Naive B cell (primary cell): ENCODE measurements at regions not wholly inside any gene's neighbourhood (a gene's known extent, or its start where the extent isn't known, plus 50 kb on each side); places are given as distances from the start of the nearest gene placed in this dataset.
"Not testable (repeated sequence)": the region's sequence is repeated elsewhere in the genome, so short reads cannot be mapped to it uniquely, and the experiment has no call there.

Source experiments
- ATAC-seq, 2 donors: fragments of 150-1000 bp; cut with Tn5 transposase; 2 replicates each; pipeline ENCODE4 v1.10.0; 2021; ENCODE audit warnings: low read depth in 2 of 2, mild to moderate bottlenecking in 2 of 2, moderate library complexity in 2 of 2
- DNase-seq: peaks from one replicate; pipeline ENCODE4 v3.0.0; 2022
- H3K27ac Mint-ChIP-seq, 6 donors: one replicate each; pipeline ENCODE4 v1.8.0; 2020 to 2022; ENCODE audit warnings: mild to moderate bottlenecking in 6 of 6, mixed read lengths in 6 of 6, moderate library complexity in 5 of 6, inconsistent platforms in 2 of 6
- H3K27me3 Mint-ChIP-seq, 3 donors: one replicate each; pipeline ENCODE4 v1.8.0; 2021 to 2022; ENCODE audit warnings: mixed read lengths in 3 of 3, mild to moderate bottlenecking in 1 of 3
- H3K36me3 Mint-ChIP-seq, 2 donors: one replicate each; pipeline ENCODE4 v1.8.0; 2020 to 2022; ENCODE audit warnings: mixed read lengths in 2 of 2, inconsistent platforms in 1 of 2, mild to moderate bottlenecking in 1 of 2
- H3K4me1 Mint-ChIP-seq, 3 donors: one replicate each; pipeline ENCODE4 v1.8.0; 2020 to 2022; ENCODE audit warnings: mixed read lengths in 3 of 3, inconsistent platforms in 1 of 3, mild to moderate bottlenecking in 1 of 3, moderate library complexity in 1 of 3
- H3K4me3 Mint-ChIP-seq, 8 donors: one replicate each; pipeline ENCODE4 v1.8.0; 2020 to 2022; ENCODE audit warnings: mild to moderate bottlenecking in 8 of 8, mixed read lengths in 8 of 8, moderate library complexity in 8 of 8, inconsistent platforms in 2 of 8
- H3K9me3 Mint-ChIP-seq, 7 donors: one replicate each; pipeline ENCODE4 v1.8.0; 2020 to 2022; ENCODE audit warnings: mixed read lengths in 7 of 7, mild to moderate bottlenecking in 5 of 7, inconsistent platforms in 2 of 7, moderate library complexity in 1 of 7

- ATAC-seq, H3K4me1 Mint-ChIP-seq, H3K27ac Mint-ChIP-seq, H3K27me3 Mint-ChIP-seq, H3K36me3 Mint-ChIP-seq, H3K4me3 Mint-ChIP-seq, DNase-seq: not testable (repeated sequence)
- peaks cover 0 to 17% (median 10%) of the 10 kb centered on the region in 7 donors for H3K9me3 Mint-ChIP-seq
Measured at GRCh38 chr15:20339086-20339791, 202.4 kb downstream of the GOLGA6L6 start.

GRCh38 chr15:20338671-20339070 lies 202.9 kb downstream of the GOLGA6L6 start:
- H3K27ac Mint-ChIP-seq, H3K4me1 Mint-ChIP-seq, DNase-seq, H3K4me3 Mint-ChIP-seq, H3K27me3 Mint-ChIP-seq, H3K36me3 Mint-ChIP-seq, ATAC-seq: not testable (repeated sequence)
- peaks cover 0 to 17% (median 10%) of the 10 kb centered on the region in 7 donors for H3K9me3 Mint-ChIP-seq

- H3K36me3 Mint-ChIP-seq, H3K4me1 Mint-ChIP-seq: not testable (repeated sequence)
Measured at GRCh38 chr15:20337238-20337637, 204.4 kb downstream of the GOLGA6L6 start.

GRCh38 chr15:20334451-20334850 lies 207.1 kb downstream of the GOLGA6L6 start:
- H3K27me3 Mint-ChIP-seq, ATAC-seq, H3K36me3 Mint-ChIP-seq, H3K4me3 Mint-ChIP-seq, H3K4me1 Mint-ChIP-seq, DNase-seq, H3K27ac Mint-ChIP-seq: not testable (repeated sequence)
- H3K9me3 Mint-ChIP-seq, result peaks cover 0 to 17% (median 10%) of the 10 kb centered on the region in 7 donors

More at GRCh38 chr15:20337238-20337637, 204.4 kb downstream of the GOLGA6L6 start:
- DNase-seq, ATAC-seq, H3K4me3 Mint-ChIP-seq, H3K27ac Mint-ChIP-seq, H3K27me3 Mint-ChIP-seq: not testable (repeated sequence)
- peaks cover 0 to 17% (median 10%) of the 10 kb centered on the region in 7 donors for H3K9me3 Mint-ChIP-seq

GRCh38 chr15:20325751-20326150 lies 215.8 kb downstream of the GOLGA6L6 start:
- not testable (repeated sequence) for H3K36me3 Mint-ChIP-seq, H3K9me3 Mint-ChIP-seq, ATAC-seq

GRCh38 chr15:20317132-20317531 lies 224.5 kb downstream of the GOLGA6L6 start:
- H3K27ac Mint-ChIP-seq, H3K9me3 Mint-ChIP-seq, H3K27me3 Mint-ChIP-seq, ATAC-seq, H3K4me1 Mint-ChIP-seq, H3K4me3 Mint-ChIP-seq, H3K36me3 Mint-ChIP-seq, DNase-seq: not testable (repeated sequence)

More at GRCh38 chr15:20325751-20326150, 215.8 kb downstream of the GOLGA6L6 start:
- not testable (repeated sequence) for DNase-seq, H3K27ac Mint-ChIP-seq, H3K27me3 Mint-ChIP-seq, H3K4me1 Mint-ChIP-seq, H3K4me3 Mint-ChIP-seq

- not testable (repeated sequence) for H3K27me3 Mint-ChIP-seq, H3K9me3 Mint-ChIP-seq, H3K4me1 Mint-ChIP-seq
Measured at GRCh38 chr15:20311014-20311680, 230.5 kb downstream of the GOLGA6L6 start.

GRCh38 chr15:20310603-20311002 lies 231.0 kb downstream of the GOLGA6L6 start:
- Mint-ChIP-seq H3K27me3 (no peaks in the 10 kb centered on the region), H3K9me3 (peaks cover 0 to 2% (median 0%) of the 10 kb centered on the region in 7 donors), H3K4me3 (no peak overlapping the region), H3K4me1 (no peaks in the 10 kb centered on the region), H3K36me3 (no peaks in the 10 kb centered on the region), H3K27ac (no peak overlapping the region)
- no peak for ATAC-seq
- DNase-seq, result no peak

More at GRCh38 chr15:20311014-20311680, 230.5 kb downstream of the GOLGA6L6 start:
- ATAC-seq, H3K27ac Mint-ChIP-seq, DNase-seq, H3K4me3 Mint-ChIP-seq, H3K36me3 Mint-ChIP-seq: not testable (repeated sequence)

- DNase-seq, H3K4me3 Mint-ChIP-seq, H3K27ac Mint-ChIP-seq, ATAC-seq, H3K36me3 Mint-ChIP-seq, H3K4me1 Mint-ChIP-seq, H3K9me3 Mint-ChIP-seq, H3K27me3 Mint-ChIP-seq: not testable (repeated sequence)
Measured at GRCh38 chr15:20309966-20310365, 231.6 kb downstream of the GOLGA6L6 start.

GRCh38 chr15:20309395-20309794 lies 232.2 kb downstream of the GOLGA6L6 start:
- not testable (repeated sequence) for DNase-seq, H3K27me3 Mint-ChIP-seq, H3K4me1 Mint-ChIP-seq, H3K36me3 Mint-ChIP-seq, H3K27ac Mint-ChIP-seq, H3K4me3 Mint-ChIP-seq, H3K9me3 Mint-ChIP-seq, ATAC-seq

- not testable (repeated sequence) for H3K9me3 Mint-ChIP-seq, DNase-seq, ATAC-seq, H3K4me3 Mint-ChIP-seq, H3K27me3 Mint-ChIP-seq, H3K36me3 Mint-ChIP-seq, H3K27ac Mint-ChIP-seq, H3K4me1 Mint-ChIP-seq
Measured at GRCh38 chr15:20308027-20308690, 233.4 kb downstream of the GOLGA6L6 start.

GRCh38 chr15:20307137-20307536 lies 234.5 kb downstream of the GOLGA6L6 start:
- H3K4me1 Mint-ChIP-seq, H3K27ac Mint-ChIP-seq, H3K9me3 Mint-ChIP-seq, H3K4me3 Mint-ChIP-seq, H3K27me3 Mint-ChIP-seq, H3K36me3 Mint-ChIP-seq, DNase-seq, ATAC-seq: not testable (repeated sequence)

- not testable (repeated sequence) for ATAC-seq, H3K27me3 Mint-ChIP-seq, H3K4me3 Mint-ChIP-seq, H3K4me1 Mint-ChIP-seq, H3K9me3 Mint-ChIP-seq, H3K27ac Mint-ChIP-seq, H3K36me3 Mint-ChIP-seq, DNase-seq
Measured at GRCh38 chr15:20306497-20307106, 235.0 kb downstream of the GOLGA6L6 start.
